HCT116 (cell line): ENCODE measurements at regions not wholly inside any gene's neighbourhood (a gene's known extent, or its start where the extent isn't known, plus 50 kb on each side); places are given as distances from the start of the nearest gene placed in this dataset.

Experiments
- ATAC-seq: fragments of 200-7000 bp; cut with Tn5 transposase; 2 replicates; pipeline ENCODE4 v1.9.1; 2020; ENCODE audit warnings: mild to moderate bottlenecking, moderate library complexity
- BruUV-seq: library from RNA; stranded (reverse); fragments of 400-500 nt; replicated peaks from 2 replicates; lab custom pipeline; 2021; lab: Mats Ljungman, UMichigan
- CTCF ChIA-PET: fragments of 300-600 bp; sonication (Branson Sonifier 250); formaldehyde crosslinking; loops from one replicate; lab custom pipeline; 2021; ENCODE audit warnings: antibody characterized with exemption; lab: Charles Lee
- POLR2A ChIA-PET: fragments of 300-600, 350-600 bp; sonication (Branson Sonifier 250); formaldehyde crosslinking; loops from one replicate; lab custom pipeline; 2021; ENCODE audit warnings: antibody characterized with exemption; lab: Charles Lee
- RAD21 ChIA-PET, 2 experiments: fragments of 300-600 bp; sonication (Branson Sonifier 250); formaldehyde crosslinking; loops; one replicate each; lab custom pipeline; 2023; ENCODE audit warnings: low total read pairs in 2 of 2; ENCODE audit not compliant: uncharacterized antibody in 2 of 2, unreplicated experiment in 2 of 2, low non-redundant PET in 1 of 2; lab: Charles Lee
- DNase-seq: peaks from one replicate; pipeline ENCODE4 v3.0.0-alpha.2; 2010; ENCODE audit warnings: low read depth, low spot score
- H2AFZ ChIP-seq: fragments of 200-600 bp; shearing (Covaris generic), sonication (generic); 2 replicates; pipeline ENCODE4 v1.6.1; 2017; ENCODE audit warnings: low read depth, mixed run types, mixed read lengths, antibody characterized with exemption, low read length; ENCODE audit not compliant: poor library complexity, severe bottlenecking
- H3K27ac ChIP-seq: 2 replicates; pipeline ENCODE4 v1.5.1; 2012; ENCODE audit warnings: low read depth, low read length
- H3K27me3 ChIP-seq: fragments of 200-600 bp; sonication (generic); 2 replicates; pipeline ENCODE4 v1.6.1; 2016; ENCODE audit warnings: mixed run types, low read length, mixed read lengths; ENCODE audit not compliant: insufficient read depth
- H3K36me3 ChIP-seq, 2 experiments: fragments of 200-500 bp in 1 of 2; fragments of 200-600 bp in 1 of 2; sonication (Bioruptor generic) in 1 of 2; sonication (generic) in 1 of 2; 2 replicates each; pipeline versions ENCODE4 v1.5.1 to v1.6.1; 2014 to 2016; ENCODE audit warnings: low read length in 2 of 2, inconsistent platforms in 1 of 2, mixed read lengths in 1 of 2, mixed run types in 1 of 2; ENCODE audit not compliant: insufficient read depth in 2 of 2, control insufficient read depth in 1 of 2
- H3K4me1 ChIP-seq, 2 experiments: fragments of 200-600 bp in 1 of 2; sonication (generic) in 1 of 2; 2 replicates each; pipeline versions ENCODE4 v1.5.1 to v1.6.1; 2012 to 2017; ENCODE audit warnings: low read length in 2 of 2, inconsistent platforms in 1 of 2, mild to moderate bottlenecking in 1 of 2, mixed read lengths in 1 of 2, mixed run types in 1 of 2, moderate library complexity in 1 of 2; ENCODE audit not compliant: insufficient read depth in 2 of 2, control insufficient read depth in 1 of 2
- H3K4me2 ChIP-seq: fragments of 200-600 bp; sonication (generic); 2 replicates; pipeline ENCODE4 v1.6.1; 2017; ENCODE audit warnings: mixed run types, low read length, mixed read lengths
- H3K4me3 ChIP-seq, 2 experiments: fragments of 200-600 bp in 1 of 2; sonication (generic) in 1 of 2; replicated peaks in 1 of 2; 2 replicates each; pipeline ENCODE4 v1.5.1; 2011 to 2016; ENCODE audit warnings: low read length in 2 of 2, control low read depth in 1 of 2, low read depth in 1 of 2, mild to moderate bottlenecking in 1 of 2, mixed read lengths in 1 of 2, mixed run types in 1 of 2
- H3K79me2 ChIP-seq: fragments of 200-600 bp; sonication (generic); 2 replicates; pipeline ENCODE4 v1.6.1; 2017; ENCODE audit warnings: mild to moderate bottlenecking, mixed run types, low read length, moderate library complexity, mixed read lengths; ENCODE audit not compliant: insufficient read depth
- H3K9ac ChIP-seq: fragments of 200-600 bp; sonication (generic); 2 replicates; pipeline ENCODE4 v1.6.1; 2016; ENCODE audit warnings: low read length, mixed read lengths
- H3K9me2 ChIP-seq: fragments of 200-600 bp; sonication (generic), shearing (Covaris generic); 2 replicates; pipeline ENCODE4 v1.6.1; 2017; ENCODE audit warnings: mixed run types, mild to moderate bottlenecking, moderate library complexity; ENCODE audit not compliant: insufficient read depth
- H3K9me3 ChIP-seq, 2 experiments: fragments of 200-500 bp in 1 of 2; fragments of 200-600 bp in 1 of 2; sonication (Bioruptor generic) in 1 of 2; sonication (generic) in 1 of 2; 2 replicates each; pipeline ENCODE4 v1.6.1; 2014 to 2017; ENCODE audit warnings: low read length in 2 of 2, mixed read lengths in 2 of 2, inconsistent platforms in 1 of 2, low read depth in 1 of 2, mild to moderate bottlenecking in 1 of 2, mixed run types in 1 of 2, moderate library complexity in 1 of 2; ENCODE audit not compliant: control insufficient read depth in 1 of 2, insufficient read depth in 1 of 2
- H4K20me1 ChIP-seq: fragments of 200-600 bp; sonication (generic), shearing (Covaris generic); 2 replicates; pipeline ENCODE4 v1.6.1; 2017; ENCODE audit warnings: mixed run types, mild to moderate bottlenecking, moderate library complexity; ENCODE audit not compliant: insufficient read depth
- CEBPB ChIP-seq: IDR thresholded peaks from 2 replicates; pipeline ENCODE4 v1.6.1; 2012; ENCODE audit warnings: low read depth
- CTCF ChIP-seq, 3 experiments: fragments of 200-600 bp in 1 of 3; sonication (generic) in 1 of 3; IDR thresholded peaks in 2 of 3; conservative IDR thresholded peaks in 1 of 3; 2 replicates each; pipeline ENCODE4 v1.5.1; 2012 to 2017; ENCODE audit warnings: low read depth in 2 of 3, low read length in 2 of 3, antibody characterized with exemption in 1 of 3, borderline replicate concordance in 1 of 3, control low read depth in 1 of 3, mild to moderate bottlenecking in 1 of 3, mixed read lengths in 1 of 3, mixed run types in 1 of 3, moderate library complexity in 1 of 3; ENCODE audit not compliant: insufficient read depth in 1 of 3
- EGR1 ChIP-seq: IDR thresholded peaks from 2 replicates; pipeline ENCODE4 v1.6.1; 2012; ENCODE audit warnings: low read depth
- EZH2 ChIP-seq: fragments of 200-600 bp; sonication (generic); IDR thresholded peaks from 2 replicates; pipeline ENCODE4 v1.6.1; 2017; ENCODE audit warnings: antibody characterized with exemption, mixed run types
- FOSL1 ChIP-seq: IDR thresholded peaks from 2 replicates; pipeline ENCODE4 v1.6.1; 2012; ENCODE audit warnings: low read depth
- JUND ChIP-seq: IDR thresholded peaks from 2 replicates; pipeline ENCODE4 v1.6.1; 2012
- SRF ChIP-seq: IDR thresholded peaks from 2 replicates; pipeline ENCODE4 v1.6.1; 2012; ENCODE audit warnings: low read depth
- TCF7L2 ChIP-seq: IDR thresholded peaks from 2 replicates; pipeline ENCODE4 v1.7.0; 2011; ENCODE audit warnings: borderline replicate concordance, inconsistent platforms; ENCODE audit not compliant: insufficient read depth, insufficient read length; ENCODE audit errors: extremely low read depth
- YY1 ChIP-seq: IDR thresholded peaks from 2 replicates; pipeline ENCODE4 v1.6.1; 2011; ENCODE audit warnings: low read length, low read depth, moderate library complexity, mild to moderate bottlenecking; ENCODE audit not compliant: insufficient replicate concordance; ENCODE audit errors: extremely low read depth
- intact Hi-C: fragments of 100-400 bp; cut with micrococcal nuclease; formaldehyde crosslinking; loops from 2 replicates; pipeline ENCODE4 v1.10.0; 2022

GRCh38 chr18:41585512-41585911, 369.5 kb upstream of the PIK3C3 start:
- DNase-seq (no peak), ATAC-seq (no peak)
- H3K4me3 ChIP-seq, result no peak overlapping the region
- no peak overlapping the region for H2AFZ ChIP-seq
- intact Hi-C loops, result no loop called here
- ChIA-PET RAD21 (no interaction called here), POLR2A (no interaction called here), CTCF (no interaction called here)
- TF ChIP-seq JUND, result no peak
- no peak for TF ChIP-seq YY1
- TF ChIP-seq TCF7L2, result no peak
- TF ChIP-seq FOSL1, result no peak
- no peak for TF ChIP-seq CEBPB
- TF ChIP-seq SRF, result no peak
- TF ChIP-seq CTCF (IDR thresholded peaks at IDR 0.05 in 2 of 3, conservative IDR thresholded peaks at IDR 0.05 in 1 of 3; ENCODE audit: borderline replicate concordance in 1 of 3, insufficient read depth in 1 of 3, low read depth in 2 of 3, low read length in 2 of 3), result no peak
- no peak overlapping the region for H3K4me2 ChIP-seq
- H3K4me1 ChIP-seq, result no peaks in the 10 kb centered on the region
- H3K9ac ChIP-seq, result no peak overlapping the region
- no peak overlapping the region for H3K27ac ChIP-seq
- no peaks in the 10 kb centered on the region for H3K36me3 ChIP-seq
- H4K20me1 ChIP-seq, result no peaks in the 10 kb centered on the region
- BruUV-seq, result no TSS peak
- no peaks in the 10 kb centered on the region for H3K9me2 ChIP-seq
- H3K79me2 ChIP-seq, result no peaks in the 10 kb centered on the region
- no peaks in the 10 kb centered on the region for H3K27me3 ChIP-seq
- peaks cover 10 to 22% of the 10 kb centered on the region in 2 experiments; a peak in 2 of 4 replicates for H3K9me3 ChIP-seq

GRCh38 chr18:41579185-41579584, 375.8 kb upstream of the PIK3C3 start:
- Histone ChIP-seq H3K4me2 (no peak overlapping the region), H3K27ac (no peak overlapping the region), H4K20me1 (no peaks in the 10 kb centered on the region), H3K36me3 (no peaks in the 10 kb centered on the region), H3K79me2 (no peaks in the 10 kb centered on the region)
- POLR2A ChIA-PET, result no interaction called here
- CTCF ChIA-PET, result no interaction called here
- RAD21 ChIA-PET, result no interaction called here
- intact Hi-C loops, result no loop called here
- TF ChIP-seq CEBPB, result no peak
- TF ChIP-seq EZH2, result no peak
- TF ChIP-seq EGR1, result no peak
- TF ChIP-seq, all 23 proteins: peak for 0
- Histone ChIP-seq H3K9me2 (no peaks in the 10 kb centered on the region), H3K9ac (no peak overlapping the region), H3K4me3 (no peak overlapping the region), H2AFZ (no peak overlapping the region), H3K9me3 (peaks cover 8 to 11% of the 10 kb centered on the region in 2 experiments; a peak in 2 of 4 replicates), H3K27me3 (no peaks in the 10 kb centered on the region), H3K4me1 (no peaks in the 10 kb centered on the region)
- DNase-seq (no peak), ATAC-seq (no peak)
- BruUV-seq, result no TSS peak
